Epithelial cell of prostate (primary cell): ENCODE measurements at regions not wholly inside any gene's neighbourhood (a gene's known extent, or its start where the extent isn't known, plus 50 kb on each side); places are given as distances from the start of the nearest gene placed in this dataset.
A peak's percentile ranks its signal among the peaks of the same experiment; 100 is the strongest.

Experiments used
- DNase-seq: peaks from one replicate; pipeline ENCODE4 v3.0.0-alpha.2; 2011; ENCODE audit warnings: low read depth, low spot score
- H3K27ac ChIP-seq: fragments of 450-650 bp; 2 replicates; pipeline ENCODE4 v1.5.1; 2017; ENCODE audit warnings: mild to moderate bottlenecking

GRCh38 chr1:55593298-55593697 is 378.1 kb upstream of the USP24 start:
- no peak for DNase-seq
- no peak overlapping the region for H3K27ac ChIP-seq

DNA sequence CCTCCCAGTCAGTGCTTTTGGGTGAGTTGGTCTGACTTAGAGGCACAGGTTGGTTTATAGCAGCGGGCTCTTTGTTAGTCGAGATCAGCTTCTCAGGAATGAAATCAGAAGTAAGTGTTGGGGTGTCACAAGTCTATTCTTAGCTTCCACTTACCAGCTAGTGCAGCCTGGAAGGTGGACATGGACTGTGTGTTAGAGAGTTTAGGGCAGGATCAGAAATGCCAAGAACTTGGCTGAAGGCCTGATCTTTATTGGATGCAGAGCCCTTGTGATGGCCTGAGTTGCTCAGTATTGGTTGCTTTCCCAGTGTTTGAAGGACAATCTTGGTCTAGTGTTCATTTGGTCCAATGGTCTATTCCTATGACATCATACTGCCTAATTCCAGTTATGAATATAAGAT is 377.0 kb upstream of the USP24 start:
- H3K27ac ChIP-seq, result no peak overlapping the region
- no peak for DNase-seq

DNA sequence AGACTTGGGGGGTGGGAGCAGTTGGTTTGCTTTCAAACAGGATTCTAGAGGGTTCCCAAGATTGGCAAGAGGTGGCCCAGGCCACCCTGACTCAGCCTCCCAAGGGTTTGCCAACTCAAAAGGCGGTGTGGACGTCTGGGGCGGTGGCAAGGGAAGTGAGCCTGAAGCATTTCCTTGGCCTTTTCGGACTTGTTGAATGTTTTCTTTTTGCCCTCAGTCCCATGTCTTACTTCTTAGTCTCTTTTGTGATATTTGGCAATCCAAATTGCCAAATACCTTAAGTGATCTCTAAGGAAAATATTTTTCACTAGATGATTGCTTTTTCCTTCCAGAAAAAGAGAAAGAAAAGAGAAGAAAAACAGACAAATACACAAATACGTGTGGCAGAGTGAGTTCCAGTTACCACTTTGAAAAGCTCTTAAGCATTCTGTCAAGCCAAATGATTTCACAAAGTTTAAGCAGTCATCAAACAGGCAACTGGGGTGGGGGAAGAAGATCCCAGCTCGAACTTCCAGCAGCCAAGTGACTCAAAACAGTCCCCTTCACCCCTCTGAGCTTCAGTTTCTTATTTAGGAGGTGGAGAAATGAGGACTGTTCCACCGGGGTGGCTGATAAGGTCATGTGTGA is 374.6 kb upstream of the USP24 start:
- DNase-seq, result no peak
- H3K27ac ChIP-seq, result no peak overlapping the region

DNA sequence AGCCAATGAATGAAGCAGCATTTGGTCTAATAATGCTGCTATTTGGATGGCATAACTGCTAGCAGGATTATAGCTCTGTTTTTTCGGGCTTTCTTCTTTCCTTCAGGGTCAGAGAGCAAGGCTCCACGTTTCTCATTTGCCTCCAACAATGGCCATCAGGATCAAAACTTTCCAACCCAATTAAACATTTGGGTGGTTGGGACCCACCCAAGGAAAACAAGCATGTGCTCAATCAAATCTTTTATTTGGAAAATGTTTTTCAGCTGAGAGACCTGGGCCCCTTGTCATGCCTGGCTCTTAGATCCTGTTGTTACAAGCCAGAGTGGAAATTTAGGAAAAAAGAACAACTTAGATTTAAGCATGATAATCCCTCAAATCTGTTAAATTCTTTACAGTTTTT is 373.1 kb upstream of the USP24 start:
- no peak overlapping the region for H3K27ac ChIP-seq
- no peak for DNase-seq

GRCh38 chr1:55586771-55587170 is 371.6 kb upstream of the USP24 start:
- H3K27ac ChIP-seq, result no peak overlapping the region
- no peak for DNase-seq

DNA sequence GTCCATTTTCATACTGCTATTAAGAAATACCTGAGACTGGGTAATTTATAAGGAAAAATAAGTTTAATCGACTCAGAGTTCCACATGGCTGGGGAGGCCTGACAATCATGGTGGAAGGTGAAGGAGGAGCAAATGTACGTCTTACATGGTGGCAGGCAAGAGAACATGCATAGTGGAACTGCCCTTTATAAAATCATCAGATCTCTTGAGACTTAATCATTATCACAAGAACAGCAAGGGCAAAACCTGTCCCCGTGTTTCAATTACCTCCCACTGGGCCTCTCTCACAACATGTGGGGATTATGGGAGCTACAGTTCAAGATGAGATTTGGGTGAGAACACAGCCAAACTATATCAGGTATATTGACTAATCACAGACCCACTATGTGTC is 370.2 kb upstream of the USP24 start:
- H3K27ac ChIP-seq, result no peak overlapping the region

DNA sequence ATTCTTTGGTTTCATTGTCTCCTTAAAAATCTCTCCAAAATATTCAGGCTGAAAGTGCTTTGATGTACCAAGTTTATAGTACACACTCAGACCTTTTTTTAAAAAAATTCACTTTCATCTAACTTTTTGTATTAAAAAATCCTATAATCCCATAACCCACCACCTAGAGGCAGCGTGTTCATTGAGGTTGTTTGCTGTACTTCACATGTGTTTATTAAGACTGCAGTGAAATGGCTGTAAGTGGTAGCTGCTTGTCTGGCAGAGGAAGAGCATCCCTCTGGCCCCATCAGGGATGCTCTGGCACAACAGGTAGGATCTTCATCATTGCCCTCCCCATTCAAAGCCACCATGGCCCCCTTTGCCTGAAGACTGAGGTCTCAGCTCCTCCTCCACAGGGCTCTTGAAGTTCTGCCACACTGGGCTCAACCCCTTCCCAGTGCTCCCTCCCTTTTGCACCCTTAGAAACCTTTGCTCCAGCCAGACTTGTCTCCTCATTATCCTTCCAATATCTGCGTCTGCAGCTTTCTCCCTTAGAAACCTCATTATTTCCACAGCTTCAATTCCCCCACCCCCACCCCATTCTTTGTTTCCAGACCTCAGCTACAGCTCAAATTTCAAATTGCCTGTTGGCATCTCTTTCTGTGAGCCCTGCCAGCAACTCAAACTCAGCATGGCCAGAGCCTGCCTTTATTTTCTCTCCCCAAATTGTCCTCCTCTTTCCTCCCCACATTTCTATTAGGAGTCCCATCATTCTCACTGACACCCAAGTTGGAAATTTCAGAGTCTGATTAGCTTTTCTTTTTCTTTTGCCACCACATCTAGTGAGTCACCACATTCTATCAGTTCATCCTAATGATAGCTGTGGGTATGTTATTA is 369.6 kb upstream of the USP24 start:
- no peak for DNase-seq
- no peak overlapping the region for H3K27ac ChIP-seq

More for the DNA sequence above, 370.2 kb upstream of the USP24 start:
- no peak for DNase-seq

DNA sequence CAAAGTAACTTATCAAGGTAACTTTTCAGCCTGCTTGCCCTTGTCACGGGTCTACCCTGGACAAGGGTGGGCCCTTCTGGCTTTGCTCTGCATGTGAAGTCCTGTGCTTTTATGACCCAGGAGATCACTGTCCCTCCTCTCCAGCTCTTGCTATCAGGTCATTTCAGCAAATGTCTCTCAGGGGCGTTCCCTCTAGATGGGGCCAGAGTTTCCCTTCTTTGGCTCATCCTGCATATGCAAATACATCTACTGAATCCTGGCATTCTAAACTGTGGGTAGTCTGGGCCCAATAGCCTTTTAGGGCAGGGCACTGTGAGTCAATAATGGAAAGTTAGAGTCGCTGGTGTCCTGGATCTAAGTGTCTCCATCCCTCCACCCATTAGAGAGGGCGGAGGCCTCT is 366.9 kb upstream of the USP24 start:
- H3K27ac ChIP-seq, result no peak overlapping the region
- no peak for DNase-seq

DNA sequence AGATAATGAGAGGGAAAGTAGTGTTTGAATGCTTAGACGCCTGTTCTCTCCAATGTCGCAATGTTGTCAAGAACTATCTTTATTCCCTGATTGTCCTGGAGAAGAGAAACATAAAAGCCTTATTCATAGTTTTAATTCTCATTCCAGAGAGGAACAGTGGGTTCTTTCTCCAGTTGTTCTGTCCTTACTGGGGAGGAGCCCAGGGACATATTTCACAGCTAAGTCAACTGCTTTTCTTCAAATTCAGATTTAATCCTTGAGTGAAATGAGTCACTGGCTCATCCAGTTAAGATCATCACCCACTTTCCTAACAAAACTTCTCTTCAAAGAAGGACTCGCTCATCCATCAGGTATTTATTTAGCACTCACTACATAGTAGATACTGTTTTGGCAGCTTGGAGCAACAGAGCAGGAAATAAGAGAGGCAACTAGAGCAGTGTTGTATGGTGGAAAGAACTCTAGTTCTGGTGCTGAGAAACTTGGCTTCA is 365.7 kb upstream of the USP24 start:
- peak overlapping the region; percentile 53 for H3K27ac ChIP-seq

GRCh38 chr1:55579332-55580001 is 364.3 kb upstream of the USP24 start:
- DNase-seq, result no peak
- H3K27ac ChIP-seq, result no peak overlapping the region

More for the DNA sequence above, 365.7 kb upstream of the USP24 start:
- peak; percentile 52 for DNase-seq

DNA sequence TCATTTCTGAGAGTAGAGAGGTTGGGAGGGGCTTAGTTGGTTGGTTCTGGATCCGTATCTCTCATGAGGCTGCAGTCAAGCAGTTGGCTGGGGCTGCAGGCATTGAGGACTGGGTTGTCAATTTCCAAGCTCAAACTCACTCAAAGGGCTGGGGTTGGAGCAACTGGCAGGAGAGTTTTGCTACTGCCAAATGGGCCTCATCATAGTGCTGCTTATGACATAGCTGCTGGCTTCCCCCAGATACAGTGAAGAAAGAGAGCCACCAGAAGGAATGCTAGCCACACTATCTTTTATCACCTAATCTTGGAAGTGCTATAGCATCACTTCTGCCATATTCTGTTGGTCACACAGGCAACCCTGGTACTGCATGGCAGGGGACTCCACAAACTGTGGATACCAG is 363.5 kb upstream of the USP24 start:
- DNase-seq, result no peak
- H3K27ac ChIP-seq, result no peak overlapping the region

- no peak overlapping the region for H3K27ac ChIP-seq
- no peak for DNase-seq
These were observed 360.6 kb upstream of the USP24 start for GRCh38 chr1:55575571-55576279.

GRCh38 chr1:55574691-55575225 is 359.6 kb upstream of the USP24 start:
- DNase-seq, result no peak
- no peak overlapping the region for H3K27ac ChIP-seq

- H3K27ac ChIP-seq, result no peak overlapping the region
- DNase-seq, result peak; percentile 16
These were observed 357.9 kb upstream of the USP24 start for GRCh38 chr1:55572878-55573734.

DNA sequence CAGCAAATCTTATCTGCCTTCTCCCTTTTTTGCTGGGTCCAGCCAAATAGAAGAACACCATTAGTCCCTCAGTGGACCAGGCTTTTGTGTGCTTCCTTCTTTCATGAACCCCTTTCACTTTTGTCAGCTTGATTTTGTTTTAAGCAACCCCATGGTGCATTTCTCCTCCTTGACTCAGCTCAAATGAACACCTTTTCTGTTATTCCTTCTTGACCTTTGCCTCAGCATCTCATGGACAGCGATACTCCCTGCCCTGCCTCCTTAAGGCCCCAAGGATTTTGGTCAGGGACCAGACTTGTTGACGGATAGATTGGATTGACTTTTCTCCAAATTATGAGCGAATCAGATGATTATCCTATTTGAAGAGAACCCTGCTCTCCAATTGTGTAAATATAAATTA is 356.6 kb upstream of the USP24 start:
- DNase-seq, result no peak

GRCh38 chr1:55569417-55569816 is 354.3 kb upstream of the USP24 start:
- no peak overlapping the region for H3K27ac ChIP-seq
- DNase-seq, result no peak

More for the DNA sequence above, 356.6 kb upstream of the USP24 start:
- H3K27ac ChIP-seq, result no peak overlapping the region

- no peak for DNase-seq
- H3K27ac ChIP-seq, result no peak overlapping the region
These were observed 353.6 kb upstream of the USP24 start for GRCh38 chr1:55568732-55569131.

- no peak overlapping the region for H3K27ac ChIP-seq
- no peak for DNase-seq
These were observed 345.1 kb upstream of the USP24 start for GRCh38 chr1:55560266-55560665.

- H3K27ac ChIP-seq, result no peak overlapping the region
- no peak for DNase-seq
These were observed 344.7 kb upstream of the USP24 start for GRCh38 chr1:55559842-55560241.
